ENCODE measurements at regions not wholly inside any gene's neighbourhood (a gene's known extent, or its start where the extent isn't known, plus 50 kb on each side); places are given as distances from the start of the nearest gene placed in this dataset.

- Histone ChIP-seq H3K27me3 (ENCODE audit: control insufficient read depth in 2 of 2, insufficient read depth in 2 of 2, low read length in 2 of 2) (no peaks in the 10 kb centered on the region), H3K4me3 (replicated peaks in 1 of 3; ENCODE audit: low read depth in 2 of 3, low read length in 3 of 3) (no peak overlapping the region), H3K36me3 (replicated peaks in 1 of 2; ENCODE audit: control insufficient read depth in 1 of 2, insufficient read depth in 2 of 2, low read length in 2 of 2) (no peaks in the 10 kb centered on the region), H3K79me2 (ENCODE audit: insufficient read depth, low read length) (no peaks in the 10 kb centered on the region), H3K9ac (ENCODE audit: insufficient read depth, low read length, poor library complexity, severe bottlenecking) (no peak overlapping the region), H3K27ac (ENCODE audit: low read depth in 1 of 2, low read length in 2 of 2) (no peak overlapping the region), H4K20me1 (ENCODE audit: insufficient read depth, low read length) (no peaks in the 10 kb centered on the region), H3K4me2 (replicated peaks; ENCODE audit: extremely low read depth, low read length, poor library complexity, severe bottlenecking) (no peak overlapping the region), H2AFZ (ENCODE audit: insufficient read depth, low read depth, low read length, poor library complexity, severe bottlenecking) (no peak overlapping the region), H3K9me3 (replicated peaks in 1 of 2; ENCODE audit: control insufficient read depth in 1 of 2, insufficient read depth in 1 of 2, low read length in 2 of 2) (no peaks in the 10 kb centered on the region), H3K4me1 (ENCODE audit: control insufficient read depth in 1 of 2, insufficient read depth in 2 of 2, low read length in 2 of 2) (no peaks in the 10 kb centered on the region)
- 100% methylated on average over 1 of the region's 5 CpGs for WGBS (ENCODE audit: insufficient coverage)
- peaks cover 0 to 12% (median 3%) of the 10 kb centered on the region in 7 donors for H3K9me3 Mint-ChIP-seq
- no peaks in the 10 kb centered on the region for H3K36me3 Mint-ChIP-seq
- H3K27ac Mint-ChIP-seq, result no peak overlapping the region
- intact Hi-C loops (cut with micrococcal nuclease), result no loop called here
- peaks cover 0 to 1% (median 0%) of the 10 kb centered on the region in 3 donors for H3K27me3 Mint-ChIP-seq (ENCODE audit: low read depth in 3 of 3)
- H3K4me3 Mint-ChIP-seq, result no peak overlapping the region
- TF ChIP-seq CTCF (IDR thresholded peaks at IDR 0.05), result no peak
- no peaks in the 10 kb centered on the region for H3K4me1 Mint-ChIP-seq
- DNase-seq, result no peak
These were observed 278.2 kb upstream of the CHORDC1 start for GRCh38 chr11:90500922-90501568.

- Histone ChIP-seq H3K9me3 (replicated peaks in 1 of 2; ENCODE audit: control insufficient read depth in 1 of 2, insufficient read depth in 1 of 2, low read length in 2 of 2) (no peaks in the 10 kb centered on the region), H3K4me2 (replicated peaks; ENCODE audit: extremely low read depth, low read length, poor library complexity, severe bottlenecking) (no peak overlapping the region), H3K79me2 (ENCODE audit: insufficient read depth, low read length) (no peaks in the 10 kb centered on the region), H3K27me3 (ENCODE audit: control insufficient read depth in 2 of 2, insufficient read depth in 2 of 2, low read length in 2 of 2) (no peaks in the 10 kb centered on the region), H2AFZ (ENCODE audit: insufficient read depth, low read depth, low read length, poor library complexity, severe bottlenecking) (no peak overlapping the region), H3K4me3 (replicated peaks in 1 of 3; ENCODE audit: low read depth in 2 of 3, low read length in 3 of 3) (no peak overlapping the region), H3K36me3 (replicated peaks in 1 of 2; ENCODE audit: control insufficient read depth in 1 of 2, insufficient read depth in 2 of 2, low read length in 2 of 2) (no peaks in the 10 kb centered on the region), H3K27ac (ENCODE audit: low read depth in 1 of 2, low read length in 2 of 2) (no peak overlapping the region), H4K20me1 (ENCODE audit: insufficient read depth, low read length) (no peaks in the 10 kb centered on the region), H3K4me1 (ENCODE audit: control insufficient read depth in 1 of 2, insufficient read depth in 2 of 2, low read length in 2 of 2) (no peaks in the 10 kb centered on the region), H3K9ac (ENCODE audit: insufficient read depth, low read length, poor library complexity, severe bottlenecking) (no peak overlapping the region)
- Mint-ChIP-seq H3K36me3 (no peaks in the 10 kb centered on the region), H3K4me3 (no peak overlapping the region), H3K27me3 (ENCODE audit: low read depth in 3 of 3) (peaks cover 0 to 1% (median under 1%) of the 10 kb centered on the region in 3 donors), H3K4me1 (no peaks in the 10 kb centered on the region), H3K9me3 (peaks cover 0 to 12% (median 4%) of the 10 kb centered on the region in 7 donors), H3K27ac (no peak overlapping the region)
- intact Hi-C loops (cut with micrococcal nuclease), result no loop called here
- DNase-seq, result no peak
- TF ChIP-seq CTCF (IDR thresholded peaks at IDR 0.05), result no peak
- WGBS (ENCODE audit: insufficient coverage), result no CpG with 5 or more reads among the region's 1 CpG
These were observed 273.9 kb upstream of the CHORDC1 start for GRCh38 chr11:90496722-90497121.

Data from CD14-positive monocyte (primary cell).